HL-60 (cell line): ENCODE measurements at regions not wholly inside any gene's neighbourhood (a gene's known extent, or its start where the extent isn't known, plus 50 kb on each side); places are given as distances from the start of the nearest gene placed in this dataset.

Source experiments
- CTCF ChIP-seq: IDR thresholded peaks from one replicate; pipeline ENCODE4 v1.5.1; 2011; ENCODE audit warnings: low read length, control low read depth, inconsistent platforms; ENCODE audit not compliant: insufficient read depth
- POLR2AphosphoS5 ChIP-seq: IDR thresholded peaks from 2 replicates; pipeline ENCODE4 v1.6.1; 2012; ENCODE audit warnings: low read depth
- SPI1 ChIP-seq: IDR thresholded peaks from 2 replicates; pipeline ENCODE4 v1.6.1; 2012; ENCODE audit warnings: low read depth, mild to moderate bottlenecking, borderline replicate concordance

GRCh38 chr5:26645659-26646058 lies 392.7 kb downstream of the CDH9 start:
- TF ChIP-seq CTCF, result no peak
- no peak for TF ChIP-seq POLR2AphosphoS5
- no peak for TF ChIP-seq SPI1
